ENCODE measurements at regions not wholly inside any gene's neighbourhood (a gene's known extent, or its start where the extent isn't known, plus 50 kb on each side); places are given as distances from the start of the nearest gene placed in this dataset.
A peak's percentile ranks its signal among the peaks of the same experiment; 100 is the strongest.
"Not testable (repeated sequence)": the region's sequence is repeated elsewhere in the genome, so short reads cannot be mapped to it uniquely, and the experiment has no call there.

DNA sequence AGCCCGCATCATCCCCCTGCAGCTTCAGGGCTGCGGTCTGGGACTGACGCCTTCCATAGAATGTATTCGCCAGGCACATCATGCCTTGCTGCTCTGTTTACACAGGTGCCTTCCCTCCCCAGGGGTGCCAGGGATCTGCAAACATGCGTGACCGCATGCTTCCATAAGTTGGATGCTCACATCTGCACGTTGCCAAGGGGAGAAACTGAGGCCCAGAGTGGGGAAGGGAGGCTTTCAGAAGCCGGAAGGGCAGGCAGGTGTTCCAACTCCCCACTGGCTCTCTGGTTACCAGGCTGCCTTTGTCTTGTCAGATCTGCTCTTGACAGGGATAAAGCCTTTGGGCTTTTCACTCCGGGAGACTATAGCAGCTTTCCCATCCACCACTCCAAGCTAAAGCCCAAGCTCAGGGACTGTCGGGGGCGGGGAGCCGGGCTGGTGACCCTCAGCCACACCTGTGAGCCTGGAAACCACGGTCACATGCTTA is 125.8 kb upstream of the TNP1 start:
- TF ChIP-seq, protein P1, sequence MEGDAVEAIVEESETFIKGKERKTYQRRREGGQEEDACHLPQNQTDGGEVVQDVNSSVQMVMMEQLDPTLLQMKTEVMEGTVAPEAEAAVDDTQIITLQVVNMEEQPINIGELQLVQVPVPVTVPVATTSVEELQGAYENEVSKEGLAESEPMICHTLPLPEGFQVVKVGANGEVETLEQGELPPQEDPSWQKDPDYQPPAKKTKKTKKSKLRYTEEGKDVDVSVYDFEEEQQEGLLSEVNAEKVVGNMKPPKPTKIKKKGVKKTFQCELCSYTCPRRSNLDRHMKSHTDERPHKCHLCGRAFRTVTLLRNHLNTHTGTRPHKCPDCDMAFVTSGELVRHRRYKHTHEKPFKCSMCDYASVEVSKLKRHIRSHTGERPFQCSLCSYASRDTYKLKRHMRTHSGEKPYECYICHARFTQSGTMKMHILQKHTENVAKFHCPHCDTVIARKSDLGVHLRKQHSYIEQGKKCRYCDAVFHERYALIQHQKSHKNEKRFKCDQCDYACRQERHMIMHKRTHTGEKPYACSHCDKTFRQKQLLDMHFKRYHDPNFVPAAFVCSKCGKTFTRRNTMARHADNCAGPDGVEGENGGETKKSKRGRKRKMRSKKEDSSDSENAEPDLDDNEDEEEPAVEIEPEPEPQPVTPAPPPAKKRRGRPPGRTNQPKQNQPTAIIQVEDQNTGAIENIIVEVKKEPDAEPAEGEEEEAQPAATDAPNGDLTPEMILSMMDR (IDR thresholded peaks at IDR 0.05; ENCODE audit: insufficient read depth, missing control alignments) = no peak
- FAIRE-seq = no peak
- DNase-seq (ENCODE audit: insufficient read length, low spot score) = no peak

DNA sequence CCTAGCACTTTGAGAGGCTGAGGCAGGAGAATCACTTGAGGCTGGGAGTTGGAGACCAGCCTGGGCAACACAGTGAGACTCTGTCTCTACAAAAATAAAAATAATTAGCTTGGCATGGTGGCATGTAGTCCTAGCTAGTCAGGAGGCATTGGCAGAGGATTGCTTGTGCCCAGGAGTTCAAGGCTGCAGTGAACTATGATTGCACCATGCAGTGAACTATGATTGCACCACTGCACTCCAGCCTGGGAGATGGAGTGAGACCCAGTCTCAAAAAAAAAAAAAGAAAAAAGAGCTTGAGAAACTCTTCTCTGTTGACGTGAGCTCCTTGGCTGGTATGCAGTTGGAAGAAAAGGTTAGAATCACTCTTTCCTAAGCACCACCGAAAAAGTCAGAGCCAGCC is 125.1 kb upstream of the TNP1 start:
- no peak for DNase-seq (ENCODE audit: insufficient read length, low spot score)
- FAIRE-seq = no peak
- TF ChIP-seq, protein P1 (IDR thresholded peaks at IDR 0.05; ENCODE audit: insufficient read depth, missing control alignments) = no peak

DNA sequence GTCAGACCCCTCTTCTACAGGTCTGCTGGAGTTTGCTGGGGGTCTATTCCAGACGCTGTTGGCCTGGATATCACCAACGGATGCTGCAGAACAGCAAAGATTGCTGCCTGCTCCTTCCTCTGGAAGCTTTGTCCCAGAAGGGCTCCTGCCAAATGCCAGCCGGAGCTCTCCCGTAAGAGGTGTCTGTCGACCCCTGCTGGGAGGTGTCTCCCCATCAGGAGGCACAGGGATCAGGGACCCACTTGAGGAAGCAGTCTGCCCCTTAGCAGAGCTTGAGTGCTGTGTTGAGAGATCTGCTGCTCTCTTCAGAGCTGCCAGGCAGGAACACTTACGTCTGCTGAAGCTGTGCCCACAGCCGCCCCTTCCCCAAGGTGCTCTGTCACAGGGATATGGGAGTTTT is 122.1 kb upstream of the TNP1 start:
- not testable (repeated sequence) for DNase-seq (ENCODE audit: insufficient read length, low spot score); FAIRE-seq
- TF ChIP-seq, protein P1 (IDR thresholded peaks at IDR 0.05; ENCODE audit: insufficient read depth, missing control alignments) = peak; percentile 3

DNA sequence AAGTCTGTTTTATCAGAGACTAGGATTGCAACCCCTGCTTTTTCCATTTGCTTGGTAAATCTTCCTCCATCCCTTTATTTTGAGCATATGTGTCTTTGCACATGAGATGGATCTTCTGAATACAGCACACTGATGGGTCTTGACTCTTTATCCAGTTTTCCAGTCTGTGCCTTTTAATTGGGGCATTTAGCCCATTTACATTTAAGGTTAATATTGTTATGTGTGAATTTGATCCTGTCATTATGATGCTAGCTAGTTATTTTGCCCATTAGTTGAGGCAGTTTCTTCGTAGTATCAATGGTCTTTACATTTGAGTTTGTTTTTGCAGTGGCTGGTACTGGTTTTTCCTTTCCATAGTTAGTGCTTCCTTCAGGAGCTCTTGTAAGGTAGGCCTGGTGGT is 120.6 kb upstream of the TNP1 start:
- FAIRE-seq = not testable (repeated sequence)

DNA sequence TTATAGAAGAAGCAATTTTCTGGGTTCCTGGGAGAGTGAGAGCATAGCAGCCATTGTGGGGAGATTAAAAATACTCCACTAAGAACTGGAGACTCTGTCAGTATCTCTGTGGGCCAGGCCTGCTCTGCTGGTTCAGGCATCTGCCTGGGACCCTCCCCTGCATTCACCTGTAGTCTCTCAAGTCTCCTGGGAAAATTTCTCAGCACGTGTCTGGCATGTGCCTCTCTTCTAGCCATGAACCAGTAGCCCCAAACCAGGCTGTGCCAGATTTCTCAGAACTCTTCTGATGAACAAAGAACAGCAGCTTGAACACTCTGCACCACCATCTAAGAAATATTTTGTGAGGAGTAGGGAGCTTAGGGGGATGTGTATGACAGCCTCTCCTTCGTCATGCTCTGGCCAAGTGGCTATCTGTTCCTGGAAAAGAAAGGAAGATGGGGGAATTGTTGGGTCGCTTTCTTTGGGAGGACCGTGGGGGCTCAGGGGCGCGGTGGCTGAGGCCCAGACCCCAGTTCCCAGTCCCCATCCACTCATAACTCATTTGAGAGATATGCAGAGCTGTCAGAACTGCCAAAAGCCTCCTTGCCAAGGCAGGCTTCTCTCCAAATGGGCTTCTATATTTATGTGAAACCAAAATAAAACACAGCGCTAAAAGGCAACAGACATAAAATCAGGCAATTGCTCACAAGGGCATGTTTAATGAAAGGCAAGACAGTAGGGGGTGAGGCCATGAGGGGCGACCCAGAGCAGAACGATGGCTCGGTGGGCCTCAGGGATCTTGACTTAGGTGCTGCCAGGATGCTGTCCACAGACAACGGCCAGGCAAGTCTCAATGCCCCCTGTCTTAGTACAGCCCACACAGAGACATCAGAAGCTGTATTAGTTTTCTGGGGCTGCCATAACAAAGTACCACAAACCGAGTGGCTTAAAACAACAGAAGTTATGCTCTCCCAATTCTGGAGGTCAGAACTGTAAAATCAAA is 114.7 kb upstream of the TNP1 start:
- FAIRE-seq = no peak
- TF ChIP-seq, protein P1 (IDR thresholded peaks at IDR 0.05; ENCODE audit: insufficient read depth, missing control alignments) = no peak
- no peak for DNase-seq (ENCODE audit: insufficient read length, low spot score)

More for the DNA sequence above, 120.6 kb upstream of the TNP1 start:
- DNase-seq (ENCODE audit: insufficient read length, low spot score) = not testable (repeated sequence)

DNA sequence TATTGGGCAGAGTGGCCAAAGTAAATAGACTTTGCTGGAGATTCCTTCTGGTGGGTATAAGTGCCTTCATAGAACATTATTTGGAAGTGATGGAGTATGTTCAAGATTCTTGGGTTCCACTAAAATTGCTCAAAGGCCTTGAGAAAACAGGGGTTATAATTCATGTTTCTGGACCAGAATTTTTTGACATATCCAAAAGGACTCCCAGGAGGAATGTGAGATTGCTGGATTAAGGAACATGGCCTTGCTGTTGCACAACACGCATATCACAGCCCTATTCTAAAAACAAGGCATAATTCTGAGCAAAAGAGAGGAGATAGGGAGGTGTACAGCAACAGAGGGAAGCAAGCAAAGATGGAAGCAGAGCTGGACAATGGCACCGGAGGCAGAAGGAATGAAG is 111.7 kb upstream of the TNP1 start:
- TF ChIP-seq, protein P1 (IDR thresholded peaks at IDR 0.05; ENCODE audit: insufficient read depth, missing control alignments) = no peak
- DNase-seq (ENCODE audit: insufficient read length, low spot score) (no peak), FAIRE-seq (no peak)

DNA sequence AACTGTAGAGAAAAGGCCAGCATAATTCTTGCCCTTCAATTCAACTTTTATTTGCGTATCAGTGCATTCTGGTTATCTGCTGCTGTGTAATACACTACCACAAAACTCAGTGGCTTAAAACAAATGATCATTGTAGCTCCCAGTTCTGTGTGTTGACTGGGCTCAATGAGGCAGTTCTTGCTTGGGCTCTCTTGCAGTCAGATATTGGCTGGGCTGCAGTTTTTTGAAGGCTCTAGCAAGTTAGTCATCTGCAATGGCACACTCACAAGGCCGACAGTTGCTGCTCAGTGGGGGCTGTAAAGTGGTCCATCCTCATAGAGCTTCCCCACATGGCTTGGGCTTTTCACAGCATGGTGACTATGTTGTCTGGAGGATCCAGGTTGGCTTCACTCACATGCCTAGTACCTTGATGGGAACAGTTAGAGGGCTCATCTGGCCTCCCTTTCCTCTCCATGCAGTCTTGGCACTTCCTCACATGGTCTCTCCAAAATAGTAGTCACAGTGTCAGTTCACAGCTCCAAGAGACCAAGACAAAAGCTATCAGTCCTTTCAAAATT is 110.6 kb upstream of the TNP1 start:
- FAIRE-seq (no peak), DNase-seq (ENCODE audit: insufficient read length, low spot score) (no peak)
- TF ChIP-seq, protein P1 (IDR thresholded peaks at IDR 0.05; ENCODE audit: insufficient read depth, missing control alignments) = no peak
